ENCODE measurements at regions not wholly inside any gene's neighbourhood (a gene's known extent, or its start where the extent isn't known, plus 50 kb on each side); places are given as distances from the start of the nearest gene placed in this dataset.
"Not testable (repeated sequence)": the region's sequence is repeated elsewhere in the genome, so short reads cannot be mapped to it uniquely, and the experiment has no call there.

- no peak for DNase-seq (ENCODE audit: low read depth in 2 of 2)
These were observed 160.2 kb downstream of the TOX3 start for GRCh38 chr16:52386694-52387093.

DNA sequence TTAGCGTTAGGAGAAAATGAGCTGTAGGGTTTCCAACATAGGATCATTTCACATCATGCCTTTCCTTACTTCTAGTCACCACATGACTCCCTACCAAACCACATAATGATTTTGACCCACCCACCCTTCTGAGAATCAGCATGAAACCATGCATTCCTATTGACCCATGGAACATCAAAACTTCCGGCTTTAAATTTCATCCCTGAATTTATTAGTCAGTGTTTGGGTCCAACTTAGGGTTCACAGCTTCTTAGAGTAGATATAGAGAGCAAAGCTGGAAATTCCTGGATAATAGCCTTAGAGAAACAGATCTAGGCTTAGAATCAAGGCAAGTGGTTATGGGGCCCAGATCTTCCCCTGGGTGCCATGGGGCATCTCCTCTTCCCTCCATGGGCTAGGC lies 162.6 kb downstream of the TOX3 start:
- DNase-seq (ENCODE audit: low read depth in 2 of 2): no peak

GRCh38 chr16:52383640-52384292 lies 163.2 kb downstream of the TOX3 start:
- DNase-seq (ENCODE audit: low read depth in 2 of 2): no peak

DNA sequence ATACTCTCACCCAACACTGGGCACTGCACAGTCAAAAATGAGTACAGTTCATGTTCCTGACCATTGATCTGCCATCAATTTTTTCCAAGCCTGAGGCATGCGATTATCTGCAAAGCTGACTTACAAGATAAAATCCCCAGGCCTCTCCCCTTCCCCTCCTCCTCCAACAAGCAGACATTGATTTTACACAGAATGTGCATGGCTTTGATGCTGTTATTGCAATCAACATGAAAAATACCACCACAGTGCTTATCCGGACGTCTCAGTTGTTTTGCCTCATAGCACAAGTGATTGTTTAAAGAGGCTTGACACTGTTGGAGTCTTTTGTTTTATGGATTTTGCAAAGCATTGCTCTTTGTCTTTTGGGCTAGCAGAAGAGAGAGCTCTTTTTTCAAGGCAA lies 163.8 kb downstream of the TOX3 start:
- no peak for DNase-seq (ENCODE audit: low read depth in 2 of 2)

- no peak for DNase-seq (ENCODE audit: low read depth in 2 of 2)
These were observed 167.4 kb downstream of the TOX3 start for GRCh38 chr16:52379551-52379950.

GRCh38 chr16:52376676-52377280 lies 170.2 kb downstream of the TOX3 start:
- DNase-seq (ENCODE audit: low read depth in 2 of 2): no peak

DNA sequence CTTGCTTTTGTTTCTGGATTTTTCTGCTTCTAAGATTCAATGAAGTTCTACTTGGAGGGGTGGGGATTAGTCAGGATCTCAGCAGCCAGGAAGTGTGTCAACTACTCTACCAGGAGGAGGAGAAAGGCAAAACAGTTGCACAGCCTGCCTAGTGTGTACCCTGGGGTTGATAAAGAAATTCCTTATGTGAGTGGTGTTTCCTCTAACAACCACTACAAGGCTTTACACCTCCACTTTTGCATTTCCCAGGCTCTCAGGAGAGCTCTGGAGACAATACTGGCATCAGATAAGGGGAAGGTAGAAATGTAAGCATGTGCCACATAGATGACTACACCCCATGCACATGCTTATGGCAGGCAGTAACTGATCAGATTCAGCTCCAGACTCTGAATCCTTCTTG lies 174.6 kb downstream of the TOX3 start:
- no peak for DNase-seq (ENCODE audit: low read depth in 2 of 2)

- no peak for DNase-seq (ENCODE audit: low read depth in 2 of 2)
These were observed 178.1 kb downstream of the TOX3 start for GRCh38 chr16:52368859-52369258.

DNA sequence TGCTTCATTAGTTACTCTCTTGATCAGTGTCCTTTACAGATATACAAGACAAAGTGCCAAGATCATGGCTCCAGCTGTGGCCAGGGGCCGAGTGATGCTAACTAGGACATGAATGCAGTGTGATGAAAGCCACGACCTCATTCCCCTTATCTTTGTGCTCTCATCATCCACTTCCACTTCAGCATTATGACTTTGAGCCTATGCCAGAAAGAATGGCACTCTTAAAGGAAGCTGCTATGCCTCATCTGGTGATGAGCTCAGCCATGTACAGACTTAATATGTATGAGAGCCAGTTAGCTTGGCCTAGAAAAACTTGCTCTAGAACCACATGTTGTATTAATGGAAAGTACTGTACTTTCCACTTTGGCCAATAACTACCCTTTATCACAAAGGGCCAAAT lies 179.1 kb downstream of the TOX3 start:
- DNase-seq (ENCODE audit: low read depth in 2 of 2): no peak

GRCh38 chr16:52366983-52367382 lies 180.0 kb downstream of the TOX3 start:
- DNase-seq (ENCODE audit: low read depth in 2 of 2): no peak

GRCh38 chr16:52364500-52364899 lies 182.4 kb downstream of the TOX3 start:
- no peak for DNase-seq (ENCODE audit: low read depth in 2 of 2)

DNA sequence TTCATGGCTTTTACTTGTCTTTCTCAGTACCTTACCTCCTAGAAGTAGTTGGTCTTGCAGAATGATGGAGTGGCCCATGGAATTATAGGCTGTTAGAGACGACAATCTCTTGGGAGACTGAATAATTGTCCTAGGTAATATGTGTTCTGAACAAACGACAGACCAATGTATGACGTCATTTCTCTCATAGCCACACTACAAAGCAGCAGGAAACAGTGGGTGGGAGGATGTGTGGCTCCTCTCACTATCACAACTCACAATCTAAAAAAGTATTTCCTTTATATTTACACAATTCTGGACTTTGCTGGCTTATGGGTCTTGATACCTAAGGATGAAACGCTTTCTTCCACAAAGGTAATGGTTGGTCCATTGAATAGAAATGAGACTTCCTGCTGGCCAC lies 183.9 kb downstream of the TOX3 start:
- no peak for DNase-seq (ENCODE audit: low read depth in 2 of 2)

DNA sequence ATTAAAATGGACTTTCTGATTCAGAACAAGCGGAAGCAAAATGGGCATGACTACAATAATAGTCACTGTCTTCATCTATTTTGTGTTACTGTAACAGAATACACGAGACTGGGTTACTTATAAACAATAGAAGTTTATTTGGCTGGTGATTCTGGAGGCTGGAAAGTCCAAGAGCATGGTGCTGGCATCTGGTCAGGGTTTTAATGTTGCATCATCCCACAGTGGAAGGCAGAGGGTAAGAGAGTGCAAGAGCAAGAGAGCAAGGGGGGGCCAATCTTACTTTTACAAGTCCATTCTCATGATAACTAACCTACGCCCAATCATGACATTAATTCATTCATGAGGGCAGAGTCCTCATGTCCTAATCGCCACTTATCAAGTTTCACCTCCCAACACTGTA lies 189.2 kb downstream of the TOX3 start:
- DNase-seq (ENCODE audit: low read depth in 2 of 2): no peak

DNA sequence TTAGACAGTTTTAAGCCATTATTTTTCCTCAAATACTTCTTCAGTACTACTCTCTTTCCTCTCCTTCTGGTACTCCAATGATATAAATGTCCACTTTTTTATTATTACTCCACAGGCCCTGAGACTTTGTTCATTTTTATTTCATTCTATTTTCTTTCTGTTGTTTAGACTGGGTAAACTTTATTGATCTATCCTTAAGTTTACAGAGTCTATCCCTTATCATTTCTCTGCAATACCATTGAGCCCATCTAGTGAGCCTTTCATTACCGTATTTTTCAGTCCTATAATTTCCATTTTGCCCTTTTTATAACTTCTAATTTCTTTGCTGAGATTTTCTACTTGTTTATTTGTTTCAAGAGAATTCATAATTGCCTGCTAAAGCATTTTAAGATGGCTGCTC lies 193.7 kb downstream of the TOX3 start:
- no peak for DNase-seq (ENCODE audit: low read depth in 2 of 2)

- DNase-seq (ENCODE audit: low read depth in 2 of 2): no peak
These were observed 195.5 kb downstream of the TOX3 start for GRCh38 chr16:52351451-52351850.

GRCh38 chr16:52350031-52350642 lies 196.8 kb downstream of the TOX3 start:
- no peak for DNase-seq (ENCODE audit: low read depth in 2 of 2)

DNA sequence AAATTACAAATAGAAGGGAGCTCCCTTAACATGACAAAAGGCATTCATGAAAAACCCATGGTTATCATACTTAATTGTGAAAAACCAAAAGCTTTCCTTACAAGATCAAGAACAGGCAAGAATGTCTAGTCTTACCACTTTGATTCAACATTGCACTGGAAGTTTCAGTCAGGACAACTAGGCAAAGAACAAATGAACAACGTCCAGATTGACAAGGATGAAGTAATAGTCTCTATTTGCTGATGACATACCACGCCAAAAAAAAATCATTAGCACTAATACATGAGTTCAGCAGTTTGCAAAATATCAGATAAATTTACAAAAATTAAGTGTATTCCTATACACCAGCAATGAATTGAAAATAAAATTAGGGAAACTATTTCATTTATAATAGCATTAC lies 200.2 kb downstream of the TOX3 start:
- DNase-seq (ENCODE audit: low read depth in 2 of 2): no peak

GRCh38 chr16:52333673-52334072 lies 213.3 kb downstream of the TOX3 start:
- DNase-seq (ENCODE audit: low read depth in 2 of 2): not testable (repeated sequence)

DNA sequence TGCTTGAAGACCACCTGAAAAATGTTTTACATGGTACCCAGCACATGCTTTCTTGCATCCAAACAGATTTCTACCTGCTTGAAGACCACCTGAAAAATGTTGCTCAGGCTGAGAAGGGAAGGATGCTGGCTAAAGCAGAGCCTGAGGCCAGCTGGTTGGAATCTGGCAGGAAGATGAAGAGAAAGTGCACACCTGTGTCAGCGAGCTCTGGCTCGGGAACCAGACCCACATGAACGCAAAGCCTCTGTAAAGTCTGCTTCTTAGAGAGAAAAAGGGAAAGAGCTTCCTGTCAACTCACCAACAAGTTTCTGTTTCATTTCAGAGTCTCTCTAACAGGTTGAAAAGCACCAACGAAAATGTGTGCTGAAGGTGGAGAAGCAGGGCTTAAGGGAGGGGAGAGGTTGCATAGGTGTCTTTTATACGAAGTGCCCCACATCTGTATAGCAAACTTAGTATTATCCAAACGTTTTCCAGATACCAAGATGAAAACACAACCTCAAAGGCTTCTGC lies 226.0 kb downstream of the TOX3 start:
- no peak for DNase-seq (ENCODE audit: low read depth in 2 of 2)

- DNase-seq (ENCODE audit: low read depth in 2 of 2): no peak
These were observed 228.5 kb downstream of the TOX3 start for GRCh38 chr16:52318302-52319009.

DNA sequence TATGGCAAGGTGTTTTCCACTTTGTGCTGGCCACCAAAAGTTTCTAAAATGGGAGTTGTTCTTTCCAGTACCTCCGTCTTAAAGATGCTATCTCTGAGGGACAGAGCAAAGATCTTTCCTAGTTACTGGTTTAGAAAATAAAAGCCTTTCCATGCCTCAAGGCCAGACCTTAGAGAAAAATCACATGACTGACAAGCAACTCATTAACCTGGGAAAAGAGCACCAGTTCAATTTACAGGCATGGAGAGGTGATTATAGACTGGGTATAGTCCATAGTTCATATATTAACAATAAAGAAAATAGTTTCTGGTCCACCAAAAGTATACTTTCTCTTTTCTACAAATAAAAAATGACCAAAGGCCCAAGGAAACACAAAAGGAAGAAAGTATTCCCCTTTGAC lies 230.7 kb downstream of the TOX3 start:
- DNase-seq (ENCODE audit: low read depth in 2 of 2): no peak

- no peak for DNase-seq (ENCODE audit: low read depth in 2 of 2)
These were observed 234.2 kb downstream of the TOX3 start for GRCh38 chr16:52312716-52313115.

Data from stimulated activated CD4-positive, alpha-beta T cell treated with anti-CD3 and anti-CD28 coated beads, Interleukin-1b, Interleukin-23, amount 100 ng/mL, for 4 hours (primary cell).